Adrenal gland (tissue), 5 donors: ENCODE measurements at regions not wholly inside any gene's neighbourhood (a gene's known extent, or its start where the extent isn't known, plus 50 kb on each side); places are given as distances from the start of the nearest gene placed in this dataset.

Experiments
- POLR2A ChIP-seq, 2 donors: fragments of 450-650 bp; IDR thresholded peaks; one replicate each; pipeline ENCODE4 v1.6.1; 2017; ENCODE audit warnings: antibody characterized with exemption in 2 of 2, mild to moderate bottlenecking in 2 of 2, moderate library complexity in 1 of 2
- TF ChIP-seq, protein P1 (sequence below), 6 experiments: fragments of 450-650 bp in 4 of 6; fragments of 200-600 bp in 2 of 6; sonication (generic) in 1 of 6; IDR thresholded peaks; 1 replicate in 5 of 6; 2 replicates in 1 of 6; pipeline versions ENCODE4 v1.5.1 to v1.8.0; 2016 to 2021; ENCODE audit warnings: antibody characterized with exemption in 6 of 6, mild to moderate bottlenecking in 2 of 6, moderate library complexity in 1 of 6
- donor health status: DM: no; HTN: no; CAD: no.

DNA sequence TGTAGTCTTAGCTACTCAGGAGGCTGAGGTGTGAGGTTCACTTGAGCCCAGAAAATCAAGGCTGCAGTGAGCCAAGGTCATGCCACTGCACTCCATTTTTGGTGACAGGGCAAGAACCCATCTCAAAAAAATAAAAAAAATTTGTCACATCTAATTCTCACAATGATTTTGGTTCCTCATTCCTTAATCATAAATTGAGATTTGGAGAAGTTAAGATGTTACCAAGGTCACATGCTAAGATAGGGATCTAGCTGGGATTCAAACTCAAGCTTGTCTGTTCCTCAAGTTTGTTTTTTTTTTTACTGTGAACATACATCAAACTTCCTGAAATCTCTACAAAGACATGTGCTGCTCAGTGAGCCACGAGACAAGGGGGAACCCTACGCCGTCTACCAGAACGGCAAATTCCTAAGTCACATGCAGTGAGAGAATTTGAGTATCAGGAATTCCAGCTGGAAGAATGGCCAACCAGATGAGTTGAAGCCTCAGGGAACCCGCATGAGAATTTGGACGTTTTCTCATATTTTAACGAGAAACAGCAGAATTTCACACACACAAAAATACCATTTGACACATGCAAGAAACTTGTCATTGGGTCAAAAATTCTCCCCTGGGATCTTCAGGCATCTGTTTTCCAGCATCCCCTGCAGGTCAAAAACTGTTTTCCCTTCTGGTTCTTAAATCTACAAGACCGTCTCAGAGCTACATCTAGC is 414.1 kb upstream of the GOT2 start:
- TF ChIP-seq, protein P1, sequence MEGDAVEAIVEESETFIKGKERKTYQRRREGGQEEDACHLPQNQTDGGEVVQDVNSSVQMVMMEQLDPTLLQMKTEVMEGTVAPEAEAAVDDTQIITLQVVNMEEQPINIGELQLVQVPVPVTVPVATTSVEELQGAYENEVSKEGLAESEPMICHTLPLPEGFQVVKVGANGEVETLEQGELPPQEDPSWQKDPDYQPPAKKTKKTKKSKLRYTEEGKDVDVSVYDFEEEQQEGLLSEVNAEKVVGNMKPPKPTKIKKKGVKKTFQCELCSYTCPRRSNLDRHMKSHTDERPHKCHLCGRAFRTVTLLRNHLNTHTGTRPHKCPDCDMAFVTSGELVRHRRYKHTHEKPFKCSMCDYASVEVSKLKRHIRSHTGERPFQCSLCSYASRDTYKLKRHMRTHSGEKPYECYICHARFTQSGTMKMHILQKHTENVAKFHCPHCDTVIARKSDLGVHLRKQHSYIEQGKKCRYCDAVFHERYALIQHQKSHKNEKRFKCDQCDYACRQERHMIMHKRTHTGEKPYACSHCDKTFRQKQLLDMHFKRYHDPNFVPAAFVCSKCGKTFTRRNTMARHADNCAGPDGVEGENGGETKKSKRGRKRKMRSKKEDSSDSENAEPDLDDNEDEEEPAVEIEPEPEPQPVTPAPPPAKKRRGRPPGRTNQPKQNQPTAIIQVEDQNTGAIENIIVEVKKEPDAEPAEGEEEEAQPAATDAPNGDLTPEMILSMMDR (IDR thresholded peaks at IDR 0.05), result no peak
- TF ChIP-seq POLR2A (IDR thresholded peaks at IDR 0.05), result no peak
